ENCODE measurements at regions not wholly inside any gene's neighbourhood (a gene's known extent, or its start where the extent isn't known, plus 50 kb on each side); places are given as distances from the start of the nearest gene placed in this dataset.

DNA sequence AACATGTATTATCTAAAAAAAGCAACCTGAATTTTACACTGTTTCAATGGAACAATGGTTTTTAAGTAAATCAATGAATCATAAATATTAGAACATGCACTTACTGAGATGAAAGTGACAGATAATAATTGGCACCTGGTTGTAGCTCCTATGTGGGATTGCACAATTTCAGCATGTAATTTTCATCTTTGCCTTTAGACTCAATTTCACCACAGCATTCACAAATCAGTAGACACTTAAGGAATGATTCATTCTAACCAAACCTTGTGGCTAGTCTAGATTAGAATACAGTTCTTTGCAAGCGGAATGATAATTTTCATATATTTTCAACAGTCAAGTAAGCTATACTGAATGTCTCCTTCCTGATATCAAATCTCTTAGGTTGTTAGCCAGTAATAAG, 853.4 kb downstream of the KCNT2 start:
- no peak overlapping the region for H3K4me3 ChIP-seq (ENCODE audit: low read depth, low read length)
- TF ChIP-seq, protein P1, sequence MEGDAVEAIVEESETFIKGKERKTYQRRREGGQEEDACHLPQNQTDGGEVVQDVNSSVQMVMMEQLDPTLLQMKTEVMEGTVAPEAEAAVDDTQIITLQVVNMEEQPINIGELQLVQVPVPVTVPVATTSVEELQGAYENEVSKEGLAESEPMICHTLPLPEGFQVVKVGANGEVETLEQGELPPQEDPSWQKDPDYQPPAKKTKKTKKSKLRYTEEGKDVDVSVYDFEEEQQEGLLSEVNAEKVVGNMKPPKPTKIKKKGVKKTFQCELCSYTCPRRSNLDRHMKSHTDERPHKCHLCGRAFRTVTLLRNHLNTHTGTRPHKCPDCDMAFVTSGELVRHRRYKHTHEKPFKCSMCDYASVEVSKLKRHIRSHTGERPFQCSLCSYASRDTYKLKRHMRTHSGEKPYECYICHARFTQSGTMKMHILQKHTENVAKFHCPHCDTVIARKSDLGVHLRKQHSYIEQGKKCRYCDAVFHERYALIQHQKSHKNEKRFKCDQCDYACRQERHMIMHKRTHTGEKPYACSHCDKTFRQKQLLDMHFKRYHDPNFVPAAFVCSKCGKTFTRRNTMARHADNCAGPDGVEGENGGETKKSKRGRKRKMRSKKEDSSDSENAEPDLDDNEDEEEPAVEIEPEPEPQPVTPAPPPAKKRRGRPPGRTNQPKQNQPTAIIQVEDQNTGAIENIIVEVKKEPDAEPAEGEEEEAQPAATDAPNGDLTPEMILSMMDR (conservative IDR thresholded peaks at IDR 0.05; ENCODE audit: low read depth, low read length): no peak
- no peak for DNase-seq (ENCODE audit: low read depth)

DNA sequence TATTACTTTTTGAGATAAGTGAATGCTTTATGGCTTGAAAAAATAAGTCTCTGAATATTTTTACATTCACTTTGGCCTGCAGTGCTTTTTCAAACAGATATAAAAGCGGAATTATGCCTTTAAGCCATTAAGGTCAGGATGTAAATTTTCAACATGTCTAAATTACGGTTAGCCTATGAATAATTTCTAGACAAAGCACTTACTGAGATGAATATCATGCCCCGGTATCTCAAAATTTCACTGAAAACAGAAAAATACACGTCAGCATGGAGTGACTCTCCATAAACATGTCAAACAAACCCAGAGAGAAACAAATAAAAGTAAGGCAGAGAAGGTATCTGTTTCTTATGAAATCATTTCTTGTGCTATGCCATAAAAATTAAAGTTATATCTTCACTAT, 853.9 kb downstream of the KCNT2 start:
- TF ChIP-seq, protein P1 (conservative IDR thresholded peaks at IDR 0.05; ENCODE audit: low read depth, low read length): no peak
- DNase-seq (ENCODE audit: low read depth): no peak
- H3K4me3 ChIP-seq (ENCODE audit: low read depth, low read length): no peak overlapping the region

DNA sequence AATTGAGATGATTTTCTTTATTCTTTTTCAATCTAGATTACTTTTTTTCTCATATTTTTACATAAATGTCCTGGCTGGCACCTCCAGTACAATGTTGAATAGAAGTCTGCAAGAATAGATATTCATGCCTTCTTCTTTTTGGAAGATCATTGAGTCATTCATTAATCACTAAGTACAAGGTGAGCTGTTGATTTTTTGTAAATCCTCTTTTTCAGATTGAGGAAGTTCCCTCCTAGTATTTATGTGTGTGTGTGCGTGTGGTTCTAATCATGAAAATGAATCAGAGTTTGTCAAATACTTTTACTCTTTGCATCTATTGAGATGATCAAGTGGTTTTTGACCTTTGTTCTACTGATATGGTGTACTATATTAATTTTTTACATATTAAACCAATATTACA, 859.3 kb downstream of the KCNT2 start:
- no peak overlapping the region for H3K4me3 ChIP-seq (ENCODE audit: low read depth, low read length)
- TF ChIP-seq, protein P1 (conservative IDR thresholded peaks at IDR 0.05; ENCODE audit: low read depth, low read length): no peak
- DNase-seq (ENCODE audit: low read depth): no peak

DNA sequence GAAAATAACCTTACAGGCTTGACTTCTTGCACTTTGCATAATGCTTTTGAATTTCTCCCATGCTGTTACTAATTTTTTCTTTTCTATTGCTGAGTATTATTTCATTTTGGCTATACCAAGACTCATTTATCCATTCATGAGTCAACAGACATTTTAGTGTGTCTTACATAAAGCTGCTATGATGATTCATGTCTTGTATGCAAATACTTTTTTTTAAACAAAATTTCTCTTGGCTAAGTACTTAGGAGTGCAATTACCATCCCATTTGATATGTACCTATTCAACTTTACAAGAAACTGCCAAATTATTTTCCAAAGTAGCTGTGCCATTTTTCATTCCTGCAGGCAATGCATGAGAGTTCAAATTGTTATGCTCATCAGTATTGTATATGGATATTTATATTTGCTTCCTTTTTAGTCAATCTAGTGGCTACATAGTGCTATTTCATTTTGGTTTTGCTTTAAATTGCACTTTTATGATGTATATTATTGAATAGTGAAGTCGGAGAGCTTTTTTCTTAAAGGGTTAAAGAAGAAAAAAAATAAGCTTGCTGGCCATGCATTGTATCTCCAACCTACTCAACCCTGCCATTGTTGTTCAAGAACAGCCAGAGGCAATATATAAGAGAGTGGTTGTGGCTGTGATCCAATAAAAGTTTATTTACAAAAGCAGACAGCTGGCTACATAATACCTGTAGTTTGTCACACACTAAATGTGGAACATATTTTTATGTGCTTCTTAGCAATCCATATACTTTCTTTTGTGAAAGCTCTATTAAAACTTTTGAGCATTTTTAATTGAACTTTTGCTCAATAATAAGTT, 862.8 kb downstream of the KCNT2 start:
- TF ChIP-seq, protein P1 (conservative IDR thresholded peaks at IDR 0.05; ENCODE audit: low read depth, low read length): no peak
- H3K4me3 ChIP-seq (ENCODE audit: low read depth, low read length): no peak overlapping the region
- DNase-seq (ENCODE audit: low read depth): no peak

- no peak overlapping the region for H3K4me3 ChIP-seq (ENCODE audit: low read depth, low read length)
- TF ChIP-seq, protein P1 (conservative IDR thresholded peaks at IDR 0.05; ENCODE audit: low read depth, low read length): no peak
- no peak for DNase-seq (ENCODE audit: low read depth)
These were observed 864.0 kb downstream of the KCNT2 start for GRCh38 chr1:195744256-195744655.

- no peak for DNase-seq (ENCODE audit: low read depth)
- no peak overlapping the region for H3K4me3 ChIP-seq (ENCODE audit: low read depth, low read length)
- TF ChIP-seq, protein P1 (conservative IDR thresholded peaks at IDR 0.05; ENCODE audit: low read depth, low read length): no peak
These were observed 867.4 kb downstream of the KCNT2 start for GRCh38 chr1:195740862-195741261.

Measured in epithelial cell of proximal tubule (primary cell).